Prostate gland (tissue), 2 donors: ENCODE measurements at regions not wholly inside any gene's neighbourhood (a gene's known extent, or its start where the extent isn't known, plus 50 kb on each side); places are given as distances from the start of the nearest gene placed in this dataset.

Source experiments
- POLR2A ChIP-seq: fragments of 450-650 bp; IDR thresholded peaks from one replicate; pipeline ENCODE4 v1.6.1; 2016; ENCODE audit warnings: antibody characterized with exemption, mild to moderate bottlenecking
- POLR2AphosphoS5 ChIP-seq: sonication (generic); formaldehyde crosslinking; IDR thresholded peaks from one replicate; pipeline ENCODE4 v1.6.1; 2017; ENCODE audit warnings: antibody characterized with exemption
- TF ChIP-seq, protein P1 (sequence below), 4 experiments: fragments of 200-600 bp in 2 of 4; fragments of 450-650 bp in 2 of 4; sonication (generic) in 2 of 4; IDR thresholded peaks; 1 replicate in 3 of 4; 2 replicates in 1 of 4; pipeline ENCODE4 v1.5.1; 2016 to 2019; ENCODE audit warnings: antibody characterized with exemption in 4 of 4, mild to moderate bottlenecking in 2 of 4, moderate library complexity in 2 of 4

DNA sequence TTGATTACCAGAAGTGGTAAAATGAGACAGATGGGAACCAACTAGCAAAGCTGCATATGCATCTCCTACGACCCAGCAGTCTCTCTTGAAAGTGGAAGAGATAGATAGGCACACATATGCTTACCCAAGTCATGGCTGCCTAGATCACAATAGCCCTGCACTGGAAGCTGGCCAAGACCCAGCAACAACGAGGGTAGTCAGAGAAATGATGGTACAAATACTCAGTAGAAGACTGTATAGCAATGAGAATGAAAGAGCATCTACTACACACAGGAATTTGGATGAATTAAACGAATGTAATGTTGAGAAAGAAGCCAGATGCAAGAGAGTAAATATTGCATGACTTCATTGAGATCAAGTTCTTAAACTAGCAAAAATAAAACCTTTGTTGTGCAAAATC, 100.3 kb upstream of the FAT1 start:
- TF ChIP-seq, protein P1, sequence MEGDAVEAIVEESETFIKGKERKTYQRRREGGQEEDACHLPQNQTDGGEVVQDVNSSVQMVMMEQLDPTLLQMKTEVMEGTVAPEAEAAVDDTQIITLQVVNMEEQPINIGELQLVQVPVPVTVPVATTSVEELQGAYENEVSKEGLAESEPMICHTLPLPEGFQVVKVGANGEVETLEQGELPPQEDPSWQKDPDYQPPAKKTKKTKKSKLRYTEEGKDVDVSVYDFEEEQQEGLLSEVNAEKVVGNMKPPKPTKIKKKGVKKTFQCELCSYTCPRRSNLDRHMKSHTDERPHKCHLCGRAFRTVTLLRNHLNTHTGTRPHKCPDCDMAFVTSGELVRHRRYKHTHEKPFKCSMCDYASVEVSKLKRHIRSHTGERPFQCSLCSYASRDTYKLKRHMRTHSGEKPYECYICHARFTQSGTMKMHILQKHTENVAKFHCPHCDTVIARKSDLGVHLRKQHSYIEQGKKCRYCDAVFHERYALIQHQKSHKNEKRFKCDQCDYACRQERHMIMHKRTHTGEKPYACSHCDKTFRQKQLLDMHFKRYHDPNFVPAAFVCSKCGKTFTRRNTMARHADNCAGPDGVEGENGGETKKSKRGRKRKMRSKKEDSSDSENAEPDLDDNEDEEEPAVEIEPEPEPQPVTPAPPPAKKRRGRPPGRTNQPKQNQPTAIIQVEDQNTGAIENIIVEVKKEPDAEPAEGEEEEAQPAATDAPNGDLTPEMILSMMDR (IDR thresholded peaks at IDR 0.05): no peak
- TF ChIP-seq POLR2AphosphoS5: no peak
- no peak for TF ChIP-seq POLR2A
